Caco-2 (cell line): ENCODE measurements at regions not wholly inside any gene's neighbourhood (a gene's known extent, or its start where the extent isn't known, plus 50 kb on each side); places are given as distances from the start of the nearest gene placed in this dataset.

ENCODE experiments used
- BruUV-seq: library from RNA; stranded (reverse); fragments of 400-500 nt; replicated peaks from 2 replicates; lab custom pipeline; 2021; lab: Mats Ljungman, UMichigan
- CTCF ChIA-PET: fragments of 300-600 bp; sonication (Branson Sonifier 250); formaldehyde crosslinking; loops from one replicate; lab custom pipeline; 2022; ENCODE audit warnings: antibody characterized with exemption; lab: Charles Lee
- POLR2A ChIA-PET: fragments of 300-600 bp; sonication (Branson Sonifier 250); formaldehyde crosslinking; loops from one replicate; lab custom pipeline; 2022; ENCODE audit warnings: antibody characterized with exemption; lab: Charles Lee
- DNase-seq, 2 experiments: peaks; one replicate each; pipeline versions ENCODE4 v3.0.0 to v3.0.0-alpha.2; 2020 to 2022
- H3K27me3 ChIP-seq: replicated peaks from 2 replicates; pipeline ENCODE4 v1.6.0; 2011; ENCODE audit warnings: low read length; ENCODE audit not compliant: control insufficient read depth, insufficient read depth
- H3K36me3 ChIP-seq: 2 replicates; pipeline ENCODE4 v1.5.1; 2011; ENCODE audit warnings: low read length; ENCODE audit not compliant: control insufficient read depth, insufficient read depth
- H3K4me1 ChIP-seq: fragments of 250-450 bp; sonication (Bioruptor Pico); 2 replicates; pipeline ENCODE4 v1.5.1; 2020; ENCODE audit warnings: mild to moderate bottlenecking
- H3K4me3 ChIP-seq: 2 replicates; pipeline ENCODE4 v1.5.1; 2011; ENCODE audit warnings: low read depth, mild to moderate bottlenecking, control low read depth, low read length
- H3K9me3 ChIP-seq: fragments of 250-450 bp; sonication (Bioruptor Pico); 2 replicates; pipeline ENCODE4 v1.5.1; 2020; ENCODE audit warnings: mild to moderate bottlenecking, moderate library complexity
- H3K27ac Mint-ChIP-seq: one replicate; pipeline ENCODE4 v1.8.0; 2022; ENCODE audit warnings: mixed read lengths; ENCODE audit not compliant: unreplicated experiment
- H3K27me3 Mint-ChIP-seq: one replicate; pipeline ENCODE4 v1.8.0; 2022; ENCODE audit warnings: mixed read lengths; ENCODE audit not compliant: insufficient read depth, unreplicated experiment
- H3K36me3 Mint-ChIP-seq: one replicate; pipeline ENCODE4 v1.8.0; 2022; ENCODE audit warnings: mild to moderate bottlenecking, mixed read lengths; ENCODE audit not compliant: insufficient read depth, unreplicated experiment
- H3K4me1 Mint-ChIP-seq: one replicate; pipeline ENCODE4 v1.8.0; 2022; ENCODE audit warnings: low read depth, mixed read lengths; ENCODE audit not compliant: unreplicated experiment
- H3K4me3 Mint-ChIP-seq: one replicate; pipeline ENCODE4 v1.8.0; 2022; ENCODE audit warnings: mild to moderate bottlenecking, moderate library complexity, mixed read lengths; ENCODE audit not compliant: unreplicated experiment
- H3K9me3 Mint-ChIP-seq: one replicate; pipeline ENCODE4 v1.8.0; 2022; ENCODE audit warnings: mixed read lengths; ENCODE audit not compliant: unreplicated experiment
- CTCF ChIP-seq, 2 experiments: fragments of 200-600 bp in 1 of 2; IDR thresholded peaks; 1 replicate in 1 of 2; 2 replicates in 1 of 2; pipeline versions ENCODE4 v1.5.1 to v1.8.0; 2011 to 2022; ENCODE audit warnings: antibody characterized with exemption in 1 of 2, control low read depth in 1 of 2, inconsistent platforms in 1 of 2, low read depth in 1 of 2, low read length in 1 of 2, mild to moderate bottlenecking in 1 of 2, moderate library complexity in 1 of 2; ENCODE audit not compliant: insufficient read depth in 1 of 2, severe bottlenecking in 1 of 2, unreplicated experiment in 1 of 2
- intact Hi-C: fragments of 100-400 bp; cut with micrococcal nuclease; formaldehyde crosslinking; loops from one replicate; pipeline ENCODE4 v1.10.0; 2022; ENCODE audit not compliant: unreplicated experiment

DNA sequence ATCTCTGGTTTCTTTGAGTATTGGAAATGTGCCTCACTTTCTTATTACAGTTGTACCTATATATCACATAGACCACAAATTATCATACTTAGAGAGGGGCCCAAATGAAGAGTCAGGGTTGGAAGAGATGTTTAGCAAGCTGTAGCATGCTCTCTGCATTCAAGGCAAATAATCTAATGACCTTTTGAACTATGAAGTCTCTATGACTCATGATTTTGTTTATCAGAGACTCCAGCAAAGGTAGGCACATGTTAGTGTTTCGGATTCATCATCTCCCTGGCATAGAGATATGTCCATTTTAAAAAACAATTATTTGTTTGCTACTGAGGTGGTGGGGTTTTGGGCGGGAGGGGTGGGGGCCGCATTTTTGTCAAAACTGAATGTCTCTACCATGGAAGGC, 2000.1 kb downstream of the EFNA5 start:
- peaks cover 15% of the 10 kb centered on the region for H3K4me1 ChIP-seq
- H3K36me3 ChIP-seq = no peaks in the 10 kb centered on the region
- H3K27me3 Mint-ChIP-seq = no peaks in the 10 kb centered on the region
- H3K4me1 Mint-ChIP-seq = no peaks in the 10 kb centered on the region
- no peak overlapping the region for H3K4me3 Mint-ChIP-seq
- ChIA-PET POLR2A (no interaction called here), CTCF (no interaction called here)
- H3K36me3 Mint-ChIP-seq = no peaks in the 10 kb centered on the region
- no peak overlapping the region for H3K4me3 ChIP-seq
- TF ChIP-seq CTCF (IDR thresholded peaks at IDR 0.05; ENCODE audit: insufficient read depth in 1 of 2, low read depth in 1 of 2, low read length in 1 of 2, severe bottlenecking in 1 of 2, unreplicated experiment in 1 of 2) = no peak
- no TSS peak for BruUV-seq
- DNase-seq = no peak
- H3K27ac Mint-ChIP-seq = no peak overlapping the region
- no peaks in the 10 kb centered on the region for H3K27me3 ChIP-seq
- intact Hi-C loops = no loop called here
- H3K9me3 ChIP-seq = no peaks in the 10 kb centered on the region; the same call in 1 of the 2 replicates
- H3K9me3 Mint-ChIP-seq = peaks cover 9% of the 10 kb centered on the region

- no peaks in the 10 kb centered on the region for H3K27me3 ChIP-seq
- no TSS peak for BruUV-seq
- no peak for TF ChIP-seq CTCF (IDR thresholded peaks at IDR 0.05; ENCODE audit: insufficient read depth in 1 of 2, low read depth in 1 of 2, low read length in 1 of 2, severe bottlenecking in 1 of 2, unreplicated experiment in 1 of 2)
- Mint-ChIP-seq H3K27ac (no peak overlapping the region), H3K4me1 (no peaks in the 10 kb centered on the region), H3K4me3 (no peak overlapping the region), H3K36me3 (no peaks in the 10 kb centered on the region), H3K27me3 (no peaks in the 10 kb centered on the region), H3K9me3 (peaks cover 9% of the 10 kb centered on the region)
- H3K4me3 ChIP-seq = no peak overlapping the region
- POLR2A ChIA-PET = no interaction called here
- DNase-seq = no peak
- peaks cover 3% of the 10 kb centered on the region; the same call in 1 of the 2 replicates for H3K9me3 ChIP-seq
- intact Hi-C loops = no loop called here
- H3K4me1 ChIP-seq = no peaks in the 10 kb centered on the region
- H3K36me3 ChIP-seq = no peaks in the 10 kb centered on the region
- CTCF ChIA-PET = no interaction called here
Measured at GRCh38 chr5:105663671-105664070, 2007.1 kb downstream of the EFNA5 start.

- BruUV-seq = no TSS peak
- no peak for TF ChIP-seq CTCF (IDR thresholded peaks at IDR 0.05; ENCODE audit: insufficient read depth in 1 of 2, low read depth in 1 of 2, low read length in 1 of 2, severe bottlenecking in 1 of 2, unreplicated experiment in 1 of 2)
- Histone ChIP-seq H3K9me3 (no peaks in the 10 kb centered on the region), H3K36me3 (no peaks in the 10 kb centered on the region), H3K4me3 (no peak overlapping the region), H3K27me3 (no peaks in the 10 kb centered on the region), H3K4me1 (no peaks in the 10 kb centered on the region)
- CTCF ChIA-PET = no interaction called here
- H3K9me3 Mint-ChIP-seq = no peaks in the 10 kb centered on the region
- H3K27ac Mint-ChIP-seq = no peak overlapping the region
- intact Hi-C loops = no loop called here
- no peak overlapping the region for H3K4me3 Mint-ChIP-seq
- no peaks in the 10 kb centered on the region for H3K36me3 Mint-ChIP-seq
- DNase-seq = no peak
- H3K27me3 Mint-ChIP-seq = no peaks in the 10 kb centered on the region
- H3K4me1 Mint-ChIP-seq = no peaks in the 10 kb centered on the region
- POLR2A ChIA-PET = no interaction called here
Measured at GRCh38 chr5:105659396-105659795, 2011.3 kb downstream of the EFNA5 start.
